Stimulated activated CD4-positive, alpha-beta T cell treated with anti-CD3 and anti-CD28 coated beads, Interleukin-4, amount 100 ng/mL, for 4 hours (primary cell): ENCODE measurements at regions not wholly inside any gene's neighbourhood (a gene's known extent, or its start where the extent isn't known, plus 50 kb on each side); places are given as distances from the start of the nearest gene placed in this dataset.
"Not testable (repeated sequence)": the region's sequence is repeated elsewhere in the genome, so short reads cannot be mapped to it uniquely, and the experiment has no call there.

ENCODE experiments used
- DNase-seq, 2 experiments: peaks; one replicate each; pipeline ENCODE4 v3.0.0-alpha.2; 2020

- DNase-seq = no peak
Measured at GRCh38 chr10:43839973-43840372, 191.3 kb upstream of the ZNF32 start.

- DNase-seq = not testable (repeated sequence)
Measured at GRCh38 chr10:43834751-43835150, 186.1 kb upstream of the ZNF32 start.

GRCh38 chr10:43827853-43828252 lies 179.2 kb upstream of the ZNF32 start:
- DNase-seq = no peak

- no peak for DNase-seq
Measured at GRCh38 chr10:43825984-43826383, 177.3 kb upstream of the ZNF32 start.

- no peak for DNase-seq
Measured at GRCh38 chr10:43825421-43825820, 176.7 kb upstream of the ZNF32 start.

GRCh38 chr10:43824934-43825333 lies 176.3 kb upstream of the ZNF32 start:
- DNase-seq = no peak

- DNase-seq = no peak
Measured at GRCh38 chr10:43822631-43823580, 174.2 kb upstream of the ZNF32 start.

- no peak for DNase-seq
Measured at GRCh38 chr10:43821103-43821502, 172.4 kb upstream of the ZNF32 start.

GRCh38 chr10:43820663-43821062 lies 172.0 kb upstream of the ZNF32 start:
- no peak for DNase-seq

GRCh38 chr10:43819464-43820230 lies 171.0 kb upstream of the ZNF32 start:
- no peak for DNase-seq

- DNase-seq = no peak
Measured at GRCh38 chr10:43818687-43819086, 170.0 kb upstream of the ZNF32 start.

- no peak for DNase-seq
Measured at GRCh38 chr10:43817368-43817767, 168.7 kb upstream of the ZNF32 start.

- peak; percentile 46 to 75 for DNase-seq
Measured at GRCh38 chr10:43816351-43817321, 168.0 kb upstream of the ZNF32 start.

GRCh38 chr10:43815181-43815885 lies 166.7 kb upstream of the ZNF32 start:
- DNase-seq = no peak

GRCh38 chr10:43814663-43815062 lies 166.0 kb upstream of the ZNF32 start:
- no peak for DNase-seq

GRCh38 chr10:43811871-43812270 lies 163.2 kb upstream of the ZNF32 start:
- DNase-seq = no peak

GRCh38 chr10:43809211-43809930 lies 160.7 kb upstream of the ZNF32 start:
- DNase-seq = no peak

GRCh38 chr10:43808136-43808535 lies 159.5 kb upstream of the ZNF32 start:
- DNase-seq = no peak

- no peak for DNase-seq
Measured at GRCh38 chr10:43806831-43807640, 158.4 kb upstream of the ZNF32 start.

GRCh38 chr10:43803791-43804190 lies 155.1 kb upstream of the ZNF32 start:
- no peak for DNase-seq
